IMR-90 (cell line): ENCODE measurements at regions not wholly inside any gene's neighbourhood (a gene's known extent, or its start where the extent isn't known, plus 50 kb on each side); places are given as distances from the start of the nearest gene placed in this dataset.

Experiments
- ATAC-seq: fragments of 200-7000 bp; cut with Tn5 transposase; 2 replicates; pipeline ENCODE4 v1.9.1; 2020; ENCODE audit warnings: low read depth, mild to moderate bottlenecking, moderate library complexity
- BruUV-seq: library from RNA; stranded (reverse); fragments of 400-500 nt; replicated peaks from 2 replicates; lab custom pipeline; 2021; lab: Mats Ljungman, UMichigan
- CTCF ChIA-PET: fragments of 300-600 bp; formaldehyde crosslinking; extraction: SDS; loops from one replicate; lab custom pipeline; 2021; ENCODE audit warnings: antibody characterized with exemption; lab: Yijun Ruan, JAX
- POLR2A ChIA-PET: fragments of 300-600 bp; sonication (Branson Sonifier 250); formaldehyde crosslinking; loops from one replicate; lab custom pipeline; 2022; ENCODE audit warnings: antibody characterized with exemption; ENCODE audit not compliant: unreplicated experiment; lab: Charles Lee
- DNase-seq: peaks from one replicate; pipeline ENCODE4 v3.0.0; 2013
- H2AFZ ChIP-seq: replicated peaks from 2 replicates; pipeline ENCODE3; 2013; ENCODE audit warnings: low read length, mild to moderate bottlenecking; ENCODE audit not compliant: poor library complexity
- H2AK5ac ChIP-seq: 2 replicates; pipeline ENCODE4 v1.6.1; 2013; ENCODE audit warnings: low read depth, low read length, inconsistent platforms
- H2AK9ac ChIP-seq: replicated peaks from 2 replicates; pipeline ENCODE3; 2013; ENCODE audit warnings: mild to moderate bottlenecking, low read depth, low read length, moderate library complexity; ENCODE audit not compliant: poor library complexity
- H2BK120ac ChIP-seq: 2 replicates; pipeline ENCODE4 v1.6.1; 2013; ENCODE audit warnings: low read depth, low read length, inconsistent platforms
- H2BK15ac ChIP-seq: 3 replicates; pipeline ENCODE4 v1.6.1; 2013; ENCODE audit warnings: low read depth, low read length, inconsistent platforms
- H2BK20ac ChIP-seq: 2 replicates; pipeline ENCODE4 v1.6.1; 2013; ENCODE audit warnings: low read depth, mild to moderate bottlenecking, inconsistent platforms, low read length, moderate library complexity
- H2BK5ac ChIP-seq: 2 replicates; pipeline ENCODE4 v1.6.1; 2013; ENCODE audit warnings: mild to moderate bottlenecking, low read depth, low read length, inconsistent platforms; ENCODE audit not compliant: poor library complexity, severe bottlenecking
- H3K14ac ChIP-seq: replicated peaks from 2 replicates; pipeline ENCODE4 v1.6.1; 2013; ENCODE audit warnings: low read depth, low read length, inconsistent platforms
- H3K18ac ChIP-seq: 2 replicates; pipeline ENCODE4 v1.6.1; 2013; ENCODE audit warnings: low read depth, low read length, control low read depth
- H3K23ac ChIP-seq: 2 replicates; pipeline ENCODE4 v1.6.1; 2013; ENCODE audit warnings: low read depth, low read length, inconsistent platforms
- H3K27ac ChIP-seq: 2 replicates; pipeline ENCODE4 v1.5.1; 2013; ENCODE audit warnings: mild to moderate bottlenecking, control low read depth, low read length; ENCODE audit not compliant: insufficient read depth
- H3K27me3 ChIP-seq: 2 replicates; pipeline ENCODE4 v1.6.1; 2013; ENCODE audit warnings: low read length; ENCODE audit not compliant: control insufficient read depth, insufficient read depth
- H3K36me3 ChIP-seq: 2 replicates; pipeline ENCODE4 v1.6.1; 2013; ENCODE audit warnings: low read length, mixed read lengths; ENCODE audit not compliant: control insufficient read depth, insufficient read depth
- H3K4ac ChIP-seq: 2 replicates; pipeline ENCODE4 v1.6.1; 2013; ENCODE audit warnings: low read depth, low read length, inconsistent platforms
- H3K4me1 ChIP-seq: 2 replicates; pipeline ENCODE4 v1.6.1; 2013; ENCODE audit warnings: low read length, mixed read lengths; ENCODE audit not compliant: control insufficient read depth, insufficient read depth
- H3K4me2 ChIP-seq: 2 replicates; pipeline ENCODE4 v1.6.1; 2013; ENCODE audit warnings: low read depth, mild to moderate bottlenecking, control low read depth, low read length, moderate library complexity
- H3K4me3 ChIP-seq: 2 replicates; pipeline ENCODE4 v1.5.1; 2013; ENCODE audit warnings: low read depth, mild to moderate bottlenecking, control low read depth, low read length, moderate library complexity; ENCODE audit not compliant: insufficient read depth
- H3K56ac ChIP-seq: 2 replicates; pipeline ENCODE4 v1.6.1; 2013; ENCODE audit warnings: low read length, inconsistent platforms; ENCODE audit not compliant: insufficient read depth; ENCODE audit errors: extremely low read depth
- H3K79me1 ChIP-seq, 2 experiments: 2 replicates each; pipeline ENCODE4 v1.6.1; 2013; ENCODE audit warnings: low read length in 2 of 2, inconsistent platforms in 1 of 2, low read depth in 1 of 2
- H3K9ac ChIP-seq: 2 replicates; pipeline ENCODE4 v1.6.1; 2013; ENCODE audit warnings: low read depth, low read length, control low read depth
- H3K9me1 ChIP-seq: 2 replicates; pipeline ENCODE4 v1.6.1; 2013; ENCODE audit warnings: low read length, inconsistent platforms; ENCODE audit not compliant: insufficient read depth
- H3K9me3 ChIP-seq: 2 replicates; pipeline ENCODE4 v1.6.1; 2013; ENCODE audit warnings: low read length; ENCODE audit not compliant: control insufficient read depth, insufficient read depth
- H4K20me1 ChIP-seq: 2 replicates; pipeline ENCODE4 v1.6.1; 2013; ENCODE audit warnings: low read length, inconsistent platforms; ENCODE audit not compliant: insufficient read depth
- H4K5ac ChIP-seq: 2 replicates; pipeline ENCODE4 v1.6.1; 2013; ENCODE audit warnings: mild to moderate bottlenecking, low read depth, low read length, control low read depth
- H4K8ac ChIP-seq, 2 experiments: 2 replicates each; pipeline ENCODE4 v1.6.1; 2013; ENCODE audit warnings: low read depth in 2 of 2, low read length in 2 of 2, control low read depth in 1 of 2, inconsistent platforms in 1 of 2
- H4K91ac ChIP-seq: 2 replicates; pipeline ENCODE4 v1.6.1; 2013; ENCODE audit warnings: low read depth, low read length, inconsistent platforms; ENCODE audit not compliant: insufficient read depth
- BHLHE40 ChIP-seq: fragments of 150-350 bp; IDR thresholded peaks from 2 replicates; pipeline ENCODE4 v1.6.1; 2016; ENCODE audit warnings: mild to moderate bottlenecking, low read depth, low read length
- CEBPB ChIP-seq: IDR thresholded peaks from 2 replicates; pipeline ENCODE4 v1.6.1; 2012; ENCODE audit warnings: low read depth, low read length, improper control_type of control experiment
- CHD1 ChIP-seq: IDR thresholded peaks from 2 replicates; pipeline ENCODE4 v1.6.1; 2012; ENCODE audit warnings: low read depth, low read length, improper control_type of control experiment
- FOS ChIP-seq: fragments of 150-350 bp; IDR thresholded peaks from 2 replicates; pipeline ENCODE4 v1.6.1; 2016; ENCODE audit warnings: low read depth, low read length
- MAFK ChIP-seq: IDR thresholded peaks from 2 replicates; pipeline ENCODE4 v1.6.1; 2012; ENCODE audit warnings: low read depth, low read length, improper control_type of control experiment
- MAZ ChIP-seq: IDR thresholded peaks from 2 replicates; pipeline ENCODE4 v1.6.1; 2012; ENCODE audit warnings: low read depth, mild to moderate bottlenecking, low read length, improper control_type of control experiment, moderate library complexity, borderline replicate concordance
- MXI1 ChIP-seq: IDR thresholded peaks from 2 replicates; pipeline ENCODE4 v1.6.1; 2012; ENCODE audit warnings: low read depth, mild to moderate bottlenecking, low read length, moderate library complexity, borderline replicate concordance
- NFE2L2 ChIP-seq: fragments of 150-350 bp; IDR thresholded peaks from 2 replicates; pipeline ENCODE4 v1.6.1; 2016; ENCODE audit warnings: low read depth, mild to moderate bottlenecking, low read length
- POLR2A ChIP-seq: IDR thresholded peaks from 2 replicates; pipeline ENCODE4 v1.6.1; 2012; ENCODE audit warnings: mild to moderate bottlenecking, low read depth, low read length
- RAD21 ChIP-seq: IDR thresholded peaks from 2 replicates; pipeline ENCODE4 v1.6.1; 2012; ENCODE audit warnings: low read length, improper control_type of control experiment
- RCOR1 ChIP-seq: IDR thresholded peaks from 2 replicates; pipeline ENCODE4 v1.6.1; 2012; ENCODE audit warnings: mild to moderate bottlenecking, low read length, improper control_type of control experiment; ENCODE audit not compliant: insufficient replicate concordance
- RFX5 ChIP-seq: IDR thresholded peaks from 2 replicates; pipeline ENCODE4 v1.8.0; 2012; ENCODE audit warnings: low read depth, mild to moderate bottlenecking, low read length, moderate library complexity
- SMC3 ChIP-seq: fragments of 150-350 bp; IDR thresholded peaks from 2 replicates; pipeline ENCODE4 v1.6.1; 2016; ENCODE audit warnings: low read depth, mild to moderate bottlenecking, antibody characterized with exemption, low read length, moderate library complexity
- WGBS, 2 experiments: methylation state at CpG; one replicate each; pipeline versions ENCODE4 v1.1.5 to v1.1.7; 2013; ENCODE audit warnings: missing lambda C conversion rate in 2 of 2; ENCODE audit not compliant: insufficient read length in 1 of 2; ENCODE audit errors: extremely low coverage in 2 of 2; 5-methylcytosine and 5-hydroxymethylcytosine counted together
- dilution Hi-C: fragments of 300-500 bp; cut with HindIII; formaldehyde crosslinking; loops from one replicate; pipeline ENCODE4 v1.14.3; 2018; ENCODE audit warnings: low sequenced_read_pairs; ENCODE audit not compliant: unreplicated experiment
- in situ Hi-C: fragments of 300-500 bp; cut with MboI; formaldehyde crosslinking; loops from 3 replicates; pipeline ENCODE4 v1.14.3; 2019; ENCODE audit warnings: low sequenced_read_pairs, inconsistent platforms, mixed read lengths
- intact Hi-C: fragments of 100-400 bp; cut with micrococcal nuclease; formaldehyde crosslinking; loops from 2 replicates; pipeline ENCODE4 v1.10.0; 2022
- TF ChIP-seq, protein P1 (sequence below): fragments of 150-350 bp; IDR thresholded peaks from 2 replicates; pipeline ENCODE4 v1.6.1; 2017; ENCODE audit warnings: mild to moderate bottlenecking, antibody characterized with exemption, low read length, low read depth
- TF ChIP-seq, protein P2 (sequence below): conservative IDR thresholded peaks from 2 replicates; pipeline ENCODE4 v1.5.1; 2012; ENCODE audit warnings: mild to moderate bottlenecking, low read depth, low read length, improper control_type of control experiment
- TF ChIP-seq, protein P3 (sequence below): fragments of 150-350 bp; IDR thresholded peaks from 2 replicates; pipeline ENCODE4 v1.6.1; 2016; ENCODE audit warnings: low read depth, mild to moderate bottlenecking, low read length, moderate library complexity, borderline replicate concordance

DNA sequence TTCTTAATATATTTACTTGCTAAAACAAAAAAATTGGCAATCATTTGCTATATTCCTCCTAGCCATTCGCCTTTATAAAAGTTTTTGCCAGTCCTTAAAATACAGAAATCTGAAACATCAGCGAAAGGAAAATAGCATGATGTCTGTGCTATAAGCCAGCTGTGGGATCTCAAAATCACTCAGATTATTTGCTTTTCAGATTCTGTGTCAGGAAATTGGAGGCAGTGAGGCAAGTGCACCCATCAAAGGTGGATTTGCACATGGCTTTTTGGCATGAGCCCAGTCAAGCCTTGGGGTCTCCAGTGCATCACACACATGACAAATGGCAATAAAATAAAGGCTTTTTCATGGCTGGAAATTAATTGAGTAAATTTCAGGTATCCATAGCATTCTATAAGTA lies 196.8 kb upstream of the DAPK1 start:
- dilution Hi-C loops, result no loop called here
- Histone ChIP-seq H3K4me2 (no peak overlapping the region), H4K8ac (no peak overlapping the region), H3K79me1 (no peaks in the 10 kb centered on the region), H2AK9ac (no peak overlapping the region), H4K91ac (no peak overlapping the region), H3K4me3 (no peak overlapping the region), H2BK120ac (no peak overlapping the region), H3K9ac (no peak overlapping the region), H2BK20ac (no peak overlapping the region), H3K14ac (no peak overlapping the region), H2BK15ac (no peak overlapping the region), H3K9me3 (no peaks in the 10 kb centered on the region), H3K27me3 (no peaks in the 10 kb centered on the region), H3K4me1 (peaks cover 8% of the 10 kb centered on the region), H3K23ac (no peak overlapping the region), H3K9me1 (no peaks in the 10 kb centered on the region), H2BK5ac (no peak overlapping the region), H4K5ac (no peak overlapping the region), H3K27ac (no peak overlapping the region), H3K56ac (no peak overlapping the region), H3K36me3 (no peaks in the 10 kb centered on the region), H3K18ac (no peak overlapping the region), H3K4ac (no peak overlapping the region), H2AK5ac (no peak overlapping the region), H2AFZ (no peak overlapping the region), H4K20me1 (no peaks in the 10 kb centered on the region)
- no TSS peak for BruUV-seq
- ChIA-PET CTCF (interaction anchor here (0.6 kb wide), 1 partner anchor 350 kb away, joined by 3 read pairs; no protein-coding TSS in a partner anchor), POLR2A (no interaction called here)
- TF ChIP-seq FOS, result no peak
- TF ChIP-seq MAFK, result no peak
- TF ChIP-seq CHD1, result no peak
- TF ChIP-seq RFX5, result no peak
- TF ChIP-seq, protein P1, sequence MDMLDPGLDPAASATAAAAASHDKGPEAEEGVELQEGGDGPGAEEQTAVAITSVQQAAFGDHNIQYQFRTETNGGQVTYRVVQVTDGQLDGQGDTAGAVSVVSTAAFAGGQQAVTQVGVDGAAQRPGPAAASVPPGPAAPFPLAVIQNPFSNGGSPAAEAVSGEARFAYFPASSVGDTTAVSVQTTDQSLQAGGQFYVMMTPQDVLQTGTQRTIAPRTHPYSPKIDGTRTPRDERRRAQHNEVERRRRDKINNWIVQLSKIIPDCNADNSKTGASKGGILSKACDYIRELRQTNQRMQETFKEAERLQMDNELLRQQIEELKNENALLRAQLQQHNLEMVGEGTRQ, result no peak
- TF ChIP-seq, protein P2, sequence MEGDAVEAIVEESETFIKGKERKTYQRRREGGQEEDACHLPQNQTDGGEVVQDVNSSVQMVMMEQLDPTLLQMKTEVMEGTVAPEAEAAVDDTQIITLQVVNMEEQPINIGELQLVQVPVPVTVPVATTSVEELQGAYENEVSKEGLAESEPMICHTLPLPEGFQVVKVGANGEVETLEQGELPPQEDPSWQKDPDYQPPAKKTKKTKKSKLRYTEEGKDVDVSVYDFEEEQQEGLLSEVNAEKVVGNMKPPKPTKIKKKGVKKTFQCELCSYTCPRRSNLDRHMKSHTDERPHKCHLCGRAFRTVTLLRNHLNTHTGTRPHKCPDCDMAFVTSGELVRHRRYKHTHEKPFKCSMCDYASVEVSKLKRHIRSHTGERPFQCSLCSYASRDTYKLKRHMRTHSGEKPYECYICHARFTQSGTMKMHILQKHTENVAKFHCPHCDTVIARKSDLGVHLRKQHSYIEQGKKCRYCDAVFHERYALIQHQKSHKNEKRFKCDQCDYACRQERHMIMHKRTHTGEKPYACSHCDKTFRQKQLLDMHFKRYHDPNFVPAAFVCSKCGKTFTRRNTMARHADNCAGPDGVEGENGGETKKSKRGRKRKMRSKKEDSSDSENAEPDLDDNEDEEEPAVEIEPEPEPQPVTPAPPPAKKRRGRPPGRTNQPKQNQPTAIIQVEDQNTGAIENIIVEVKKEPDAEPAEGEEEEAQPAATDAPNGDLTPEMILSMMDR, result no peak
- TF ChIP-seq MXI1, result no peak
- no peak for TF ChIP-seq POLR2A
- TF ChIP-seq SMC3, result no peak
- TF ChIP-seq BHLHE40, result no peak
- no peak for TF ChIP-seq RAD21
- TF ChIP-seq MAZ, result no peak
- no peak for TF ChIP-seq NFE2L2
- TF ChIP-seq RCOR1, result no peak
- no peak for TF ChIP-seq CEBPB
- TF ChIP-seq, protein P3, sequence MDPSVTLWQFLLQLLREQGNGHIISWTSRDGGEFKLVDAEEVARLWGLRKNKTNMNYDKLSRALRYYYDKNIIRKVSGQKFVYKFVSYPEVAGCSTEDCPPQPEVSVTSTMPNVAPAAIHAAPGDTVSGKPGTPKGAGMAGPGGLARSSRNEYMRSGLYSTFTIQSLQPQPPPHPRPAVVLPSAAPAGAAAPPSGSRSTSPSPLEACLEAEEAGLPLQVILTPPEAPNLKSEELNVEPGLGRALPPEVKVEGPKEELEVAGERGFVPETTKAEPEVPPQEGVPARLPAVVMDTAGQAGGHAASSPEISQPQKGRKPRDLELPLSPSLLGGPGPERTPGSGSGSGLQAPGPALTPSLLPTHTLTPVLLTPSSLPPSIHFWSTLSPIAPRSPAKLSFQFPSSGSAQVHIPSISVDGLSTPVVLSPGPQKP, result no peak
- DNase-seq (no peak), ATAC-seq (no peak)
- no CpG with 5 or more reads among the region's 2 CpGs for WGBS, 2 experiments
- in situ Hi-C loops, result no loop called here
- intact Hi-C loops, result no loop called here
